OCI-M2 (cell line): ENCODE measurements at regions not wholly inside any gene's neighbourhood (a gene's known extent, or its start where the extent isn't known, plus 50 kb on each side); places are given as distances from the start of the nearest gene placed in this dataset.

Experiments used
- DNase-seq: peaks from one replicate; lab custom pipeline; 2025; ENCODE audit not compliant: unreplicated experiment; lab: John Stamatoyannopoulos, UW

GRCh38 chr3:69569520-69569919 lies 169.7 kb upstream of the MITF start:
- no peak for DNase-seq

GRCh38 chr3:69568951-69569350 lies 170.3 kb upstream of the MITF start:
- DNase-seq = no peak

GRCh38 chr3:69568458-69568857 lies 170.8 kb upstream of the MITF start:
- DNase-seq = no peak

- no peak for DNase-seq
These were observed 171.6 kb upstream of the MITF start for GRCh38 chr3:69567710-69568052.

GRCh38 chr3:69567023-69567709 lies 172.1 kb upstream of the MITF start:
- DNase-seq = no peak

- no peak for DNase-seq
These were observed 173.0 kb upstream of the MITF start for GRCh38 chr3:69566275-69566674.

- DNase-seq = no peak
These were observed 173.9 kb upstream of the MITF start for GRCh38 chr3:69565316-69565715.

GRCh38 chr3:69563981-69564380 lies 175.3 kb upstream of the MITF start:
- no peak for DNase-seq

- no peak for DNase-seq
These were observed 176.1 kb upstream of the MITF start for GRCh38 chr3:69563151-69563550.

GRCh38 chr3:69562020-69562419 lies 176.1 kb upstream of the FRMD4B start:
- no peak for DNase-seq

- DNase-seq = no peak
These were observed 174.9 kb upstream of the FRMD4B start for GRCh38 chr3:69560818-69561217.

- no peak for DNase-seq
These were observed 174.2 kb upstream of the FRMD4B start for GRCh38 chr3:69560116-69560515.

GRCh38 chr3:69558912-69559311 lies 173.0 kb upstream of the FRMD4B start:
- DNase-seq = no peak

- no peak for DNase-seq
These were observed 168.7 kb upstream of the FRMD4B start for GRCh38 chr3:69554576-69554975.

- DNase-seq = no peak
These were observed 168.0 kb upstream of the FRMD4B start for GRCh38 chr3:69553888-69554287.

GRCh38 chr3:69547461-69547880 lies 161.6 kb upstream of the FRMD4B start:
- no peak for DNase-seq

GRCh38 chr3:69542805-69543429 lies 157.0 kb upstream of the FRMD4B start:
- DNase-seq = no peak

- DNase-seq = no peak
These were observed 156.4 kb upstream of the FRMD4B start for GRCh38 chr3:69542089-69542804.

GRCh38 chr3:69541711-69542088 lies 155.8 kb upstream of the FRMD4B start:
- DNase-seq = no peak

GRCh38 chr3:69540706-69541581 lies 155.1 kb upstream of the FRMD4B start:
- no peak for DNase-seq

- DNase-seq = no peak
These were observed 153.2 kb upstream of the FRMD4B start for GRCh38 chr3:69539134-69539533.
